ENCODE measurements at regions not wholly inside any gene's neighbourhood (a gene's known extent, or its start where the extent isn't known, plus 50 kb on each side); places are given as distances from the start of the nearest gene placed in this dataset.

DNA sequence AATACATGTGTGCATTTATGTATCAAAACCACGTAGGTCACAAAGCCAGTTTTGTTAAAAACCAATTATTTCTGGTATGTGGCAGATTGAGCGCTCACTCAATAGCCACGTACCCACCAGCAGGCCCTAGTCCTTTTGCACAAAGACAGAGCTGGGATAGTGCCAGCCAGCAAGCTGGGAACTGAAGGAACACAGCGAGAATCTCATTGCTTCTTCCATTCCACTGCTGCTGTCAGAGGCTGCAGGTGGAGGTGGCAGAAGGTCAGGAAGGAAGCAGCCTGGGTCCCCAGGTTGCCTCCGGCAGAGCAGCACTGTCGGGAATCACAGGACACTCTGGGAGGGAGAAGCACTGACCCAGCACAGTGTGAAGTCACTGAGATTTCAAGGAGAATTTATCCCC lies 385.5 kb upstream of the PFKP start:
- Histone ChIP-seq H3K36me3 (ENCODE audit: low read depth) (no peaks in the 10 kb centered on the region), H3K4me3 (ENCODE audit: severe bottlenecking) (no peak overlapping the region), H3K27ac (ENCODE audit: poor library complexity, severe bottlenecking) (no peak overlapping the region), H3K4me1 (ENCODE audit: insufficient read depth, poor library complexity, severe bottlenecking) (no peaks in the 10 kb centered on the region), H3K9me3 (ENCODE audit: severe bottlenecking) (no peaks in the 10 kb centered on the region), H3K27me3 (ENCODE audit: insufficient read depth, poor library complexity, severe bottlenecking) (no peaks in the 10 kb centered on the region)
- no peak for DNase-seq (ENCODE audit: low spot score)
- TF ChIP-seq, protein P1, sequence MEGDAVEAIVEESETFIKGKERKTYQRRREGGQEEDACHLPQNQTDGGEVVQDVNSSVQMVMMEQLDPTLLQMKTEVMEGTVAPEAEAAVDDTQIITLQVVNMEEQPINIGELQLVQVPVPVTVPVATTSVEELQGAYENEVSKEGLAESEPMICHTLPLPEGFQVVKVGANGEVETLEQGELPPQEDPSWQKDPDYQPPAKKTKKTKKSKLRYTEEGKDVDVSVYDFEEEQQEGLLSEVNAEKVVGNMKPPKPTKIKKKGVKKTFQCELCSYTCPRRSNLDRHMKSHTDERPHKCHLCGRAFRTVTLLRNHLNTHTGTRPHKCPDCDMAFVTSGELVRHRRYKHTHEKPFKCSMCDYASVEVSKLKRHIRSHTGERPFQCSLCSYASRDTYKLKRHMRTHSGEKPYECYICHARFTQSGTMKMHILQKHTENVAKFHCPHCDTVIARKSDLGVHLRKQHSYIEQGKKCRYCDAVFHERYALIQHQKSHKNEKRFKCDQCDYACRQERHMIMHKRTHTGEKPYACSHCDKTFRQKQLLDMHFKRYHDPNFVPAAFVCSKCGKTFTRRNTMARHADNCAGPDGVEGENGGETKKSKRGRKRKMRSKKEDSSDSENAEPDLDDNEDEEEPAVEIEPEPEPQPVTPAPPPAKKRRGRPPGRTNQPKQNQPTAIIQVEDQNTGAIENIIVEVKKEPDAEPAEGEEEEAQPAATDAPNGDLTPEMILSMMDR (IDR thresholded peaks at IDR 0.05; ENCODE audit: poor library complexity, severe bottlenecking) = no peak
- no peak for ATAC-seq (ENCODE audit: low read depth)

GRCh38 chr10:2680821-2681220 lies 386.5 kb upstream of the PFKP start:
- Histone ChIP-seq H3K4me3 (ENCODE audit: severe bottlenecking) (no peak overlapping the region), H3K4me1 (ENCODE audit: insufficient read depth, poor library complexity, severe bottlenecking) (no peaks in the 10 kb centered on the region), H3K27me3 (ENCODE audit: insufficient read depth, poor library complexity, severe bottlenecking) (no peaks in the 10 kb centered on the region), H3K27ac (ENCODE audit: poor library complexity, severe bottlenecking) (no peak overlapping the region), H3K36me3 (ENCODE audit: low read depth) (no peaks in the 10 kb centered on the region), H3K9me3 (ENCODE audit: severe bottlenecking) (no peaks in the 10 kb centered on the region)
- no peak for DNase-seq (ENCODE audit: low spot score)
- TF ChIP-seq, protein P1 (IDR thresholded peaks at IDR 0.05; ENCODE audit: poor library complexity, severe bottlenecking) = no peak
- no peak for ATAC-seq (ENCODE audit: low read depth)

DNA sequence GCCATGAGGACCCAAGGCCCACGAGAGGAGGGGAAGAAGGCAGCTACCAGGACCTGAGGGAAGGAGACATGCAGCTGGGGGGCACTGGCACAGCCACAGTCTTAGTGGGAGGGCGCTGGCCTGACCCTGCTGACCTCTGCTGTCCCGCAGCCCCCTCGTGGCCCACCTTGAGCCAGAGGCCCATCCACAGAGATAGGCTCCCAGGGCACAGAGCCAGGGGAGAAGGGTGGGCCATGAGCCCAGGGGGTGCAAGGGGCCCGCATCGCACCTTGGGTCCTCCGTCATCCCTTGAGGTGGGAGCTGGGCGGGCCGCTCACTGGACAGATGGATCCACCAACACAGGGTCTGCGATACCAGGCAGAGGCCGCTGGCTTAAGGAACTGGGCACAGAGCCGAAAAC lies 387.7 kb upstream of the PFKP start:
- DNase-seq (ENCODE audit: low spot score) (no peak), ATAC-seq (ENCODE audit: low read depth) (no peak)
- Histone ChIP-seq H3K36me3 (ENCODE audit: low read depth) (no peaks in the 10 kb centered on the region), H3K4me3 (ENCODE audit: severe bottlenecking) (no peak overlapping the region), H3K27ac (ENCODE audit: poor library complexity, severe bottlenecking) (no peak overlapping the region), H3K27me3 (ENCODE audit: insufficient read depth, poor library complexity, severe bottlenecking) (no peaks in the 10 kb centered on the region), H3K4me1 (ENCODE audit: insufficient read depth, poor library complexity, severe bottlenecking) (no peaks in the 10 kb centered on the region), H3K9me3 (ENCODE audit: severe bottlenecking) (no peaks in the 10 kb centered on the region)
- TF ChIP-seq, protein P1 (IDR thresholded peaks at IDR 0.05; ENCODE audit: poor library complexity, severe bottlenecking) = no peak

DNA sequence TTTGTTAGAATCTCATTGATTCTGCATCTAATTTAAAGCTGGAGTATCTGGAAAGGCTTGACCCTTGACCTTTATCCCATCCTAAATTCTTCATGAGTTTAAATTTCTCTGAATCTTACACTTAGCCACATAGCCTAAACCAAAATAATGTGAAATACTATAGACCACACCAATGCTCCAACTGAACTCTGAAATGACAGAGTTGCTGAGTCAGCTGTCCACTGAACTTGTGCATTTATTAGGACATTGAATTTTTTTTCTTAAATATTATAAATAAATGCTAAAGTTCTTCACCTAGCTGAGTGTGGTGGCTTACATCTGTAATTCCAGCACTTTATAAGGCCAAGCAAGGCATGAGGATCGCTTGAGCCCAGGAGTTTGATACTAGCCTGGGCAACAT lies 390.9 kb upstream of the PFKP start:
- Histone ChIP-seq H3K4me1 (ENCODE audit: insufficient read depth, poor library complexity, severe bottlenecking) (no peaks in the 10 kb centered on the region), H3K9me3 (ENCODE audit: severe bottlenecking) (no peaks in the 10 kb centered on the region), H3K27ac (ENCODE audit: poor library complexity, severe bottlenecking) (no peak overlapping the region), H3K4me3 (ENCODE audit: severe bottlenecking) (no peak overlapping the region), H3K27me3 (ENCODE audit: insufficient read depth, poor library complexity, severe bottlenecking) (no peaks in the 10 kb centered on the region), H3K36me3 (ENCODE audit: low read depth) (no peaks in the 10 kb centered on the region)
- no peak for ATAC-seq (ENCODE audit: low read depth)
- no peak for DNase-seq (ENCODE audit: low spot score)
- TF ChIP-seq, protein P1 (IDR thresholded peaks at IDR 0.05; ENCODE audit: poor library complexity, severe bottlenecking) = no peak

- H3K9me3 ChIP-seq (ENCODE audit: severe bottlenecking) = no peaks in the 10 kb centered on the region
- H3K27ac ChIP-seq (ENCODE audit: poor library complexity, severe bottlenecking) = no peak overlapping the region
- TF ChIP-seq, protein P1 (IDR thresholded peaks at IDR 0.05; ENCODE audit: poor library complexity, severe bottlenecking) = no peak
- H3K4me3 ChIP-seq (ENCODE audit: severe bottlenecking) = no peak overlapping the region
- no peak for ATAC-seq (ENCODE audit: low read depth)
- DNase-seq (ENCODE audit: low spot score) = no peak
- H3K4me1 ChIP-seq (ENCODE audit: insufficient read depth, poor library complexity, severe bottlenecking) = no peaks in the 10 kb centered on the region
- H3K27me3 ChIP-seq (ENCODE audit: insufficient read depth, poor library complexity, severe bottlenecking) = no peaks in the 10 kb centered on the region
- no peaks in the 10 kb centered on the region for H3K36me3 ChIP-seq (ENCODE audit: low read depth)
These were observed 392.9 kb upstream of the PFKP start for GRCh38 chr10:2674451-2674850.

Measured in RWPE2 (cell line).